ENCODE measurements at regions not wholly inside any gene's neighbourhood (a gene's known extent, or its start where the extent isn't known, plus 50 kb on each side); places are given as distances from the start of the nearest gene placed in this dataset.

- TF ChIP-seq SIN3A (IDR thresholded peaks at IDR 0.05; ENCODE audit: borderline replicate concordance, insufficient read depth, low read length) (peak; percentile 86), POLR2AphosphoS5 (IDR thresholded peaks at IDR 0.05; ENCODE audit: low read depth, low read length) (no peak), REST (IDR thresholded peaks at IDR 0.05; ENCODE audit: insufficient read depth in 1 of 2, low read depth in 2 of 2, low read length in 2 of 2) (no peak), TAF1 (IDR thresholded peaks at IDR 0.05; ENCODE audit: borderline replicate concordance, insufficient read depth, low read length) (no peak)
These were observed 365.5 kb upstream of the ESRRG start for GRCh38 chr1:217088521-217089284.

Measured in PFSK-1 (cell line).